Skeletal muscle satellite cell (primary cell): ENCODE measurements at regions not wholly inside any gene's neighbourhood (a gene's known extent, or its start where the extent isn't known, plus 50 kb on each side); places are given as distances from the start of the nearest gene placed in this dataset.

Source experiments
- H3K27me3 ChIP-seq: 2 replicates; pipeline ENCODE4 v1.7.0; 2013; ENCODE audit warnings: low read length; ENCODE audit not compliant: control insufficient read depth, insufficient read depth
- H3K36me3 ChIP-seq: 2 replicates; pipeline ENCODE4 v1.7.0; 2013; ENCODE audit warnings: mild to moderate bottlenecking, control low read depth, low read length; ENCODE audit not compliant: insufficient read depth
- H3K4me1 ChIP-seq: 2 replicates; pipeline ENCODE4 v1.7.0; 2013; ENCODE audit warnings: low read length; ENCODE audit not compliant: control insufficient read depth, insufficient read depth
- H3K4me2 ChIP-seq: 2 replicates; pipeline ENCODE4 v1.7.0; 2013; ENCODE audit warnings: mild to moderate bottlenecking, low read length
- H3K4me3 ChIP-seq: 2 replicates; pipeline ENCODE4 v1.7.0; 2013; ENCODE audit warnings: low read length
- H3K9ac ChIP-seq: 2 replicates; pipeline ENCODE4 v1.7.0; 2013; ENCODE audit warnings: mild to moderate bottlenecking, low read depth, low read length, moderate library complexity
- H3K9me3 ChIP-seq: replicated peaks from 2 replicates; pipeline ENCODE4 v1.7.0; 2013; ENCODE audit warnings: mild to moderate bottlenecking, control low read depth, low read length

GRCh38 chr17:17398188-17398942 is 78.4 kb upstream of the MED9 start:
- no peaks in the 10 kb centered on the region for H3K9me3 ChIP-seq
- H3K9ac ChIP-seq = peak overlapping the region; percentile 18
- H3K4me1 ChIP-seq = peaks cover 39% of the 10 kb centered on the region
- H3K36me3 ChIP-seq = no peaks in the 10 kb centered on the region
- H3K4me2 ChIP-seq = peak overlapping the region; percentile 30
- peaks cover 5% of the 10 kb centered on the region for H3K27me3 ChIP-seq
- H3K4me3 ChIP-seq = no peak overlapping the region

GRCh38 chr17:17398943-17399926 is 77.6 kb upstream of the MED9 start:
- Histone ChIP-seq H3K27me3 (no peaks in the 10 kb centered on the region), H3K4me2 (peak overlapping the region; percentile 30), H3K4me3 (no peak overlapping the region), H3K9ac (peak overlapping the region; percentile 18), H3K9me3 (no peaks in the 10 kb centered on the region), H3K36me3 (no peaks in the 10 kb centered on the region), H3K4me1 (peaks cover 46% of the 10 kb centered on the region)

- Histone ChIP-seq H3K36me3 (no peaks in the 10 kb centered on the region), H3K27me3 (no peaks in the 10 kb centered on the region), H3K4me3 (no peak overlapping the region), H3K4me2 (no peak overlapping the region), H3K9ac (no peak overlapping the region), H3K4me1 (peaks cover 46% of the 10 kb centered on the region), H3K9me3 (no peaks in the 10 kb centered on the region)
These were observed 76.7 kb upstream of the MED9 start for GRCh38 chr17:17400070-17400469.

- Histone ChIP-seq H3K36me3 (no peaks in the 10 kb centered on the region), H3K4me2 (no peak overlapping the region), H3K9ac (no peak overlapping the region), H3K27me3 (no peaks in the 10 kb centered on the region), H3K4me3 (no peak overlapping the region), H3K9me3 (no peaks in the 10 kb centered on the region), H3K4me1 (peaks cover 46% of the 10 kb centered on the region)
These were observed 76.1 kb upstream of the MED9 start for GRCh38 chr17:17400566-17401184.

- Histone ChIP-seq H3K9me3 (no peaks in the 10 kb centered on the region), H3K4me2 (no peak overlapping the region), H3K9ac (no peak overlapping the region), H3K27me3 (no peaks in the 10 kb centered on the region), H3K4me3 (no peak overlapping the region), H3K4me1 (peaks cover 46% of the 10 kb centered on the region), H3K36me3 (no peaks in the 10 kb centered on the region)
These were observed 75.5 kb upstream of the MED9 start for GRCh38 chr17:17401271-17401781.

GRCh38 chr17:17402558-17402957 is 74.2 kb upstream of the MED9 start:
- no peaks in the 10 kb centered on the region for H3K9me3 ChIP-seq
- no peaks in the 10 kb centered on the region for H3K36me3 ChIP-seq
- H3K4me1 ChIP-seq = peaks cover 46% of the 10 kb centered on the region
- no peak overlapping the region for H3K4me2 ChIP-seq
- no peaks in the 10 kb centered on the region for H3K27me3 ChIP-seq
- H3K9ac ChIP-seq = no peak overlapping the region
- no peak overlapping the region for H3K4me3 ChIP-seq

- H3K4me2 ChIP-seq = no peak overlapping the region
- H3K9ac ChIP-seq = no peak overlapping the region
- H3K4me1 ChIP-seq = peaks cover 48% of the 10 kb centered on the region
- no peaks in the 10 kb centered on the region for H3K36me3 ChIP-seq
- H3K9me3 ChIP-seq = no peaks in the 10 kb centered on the region
- H3K4me3 ChIP-seq = no peak overlapping the region
- no peaks in the 10 kb centered on the region for H3K27me3 ChIP-seq
These were observed 73.7 kb upstream of the MED9 start for GRCh38 chr17:17403065-17403464.

GRCh38 chr17:17403899-17404576 is 72.8 kb upstream of the MED9 start:
- Histone ChIP-seq H3K4me2 (no peak overlapping the region), H3K9ac (no peak overlapping the region), H3K27me3 (no peaks in the 10 kb centered on the region), H3K36me3 (no peaks in the 10 kb centered on the region), H3K9me3 (no peaks in the 10 kb centered on the region), H3K4me1 (peaks cover 48% of the 10 kb centered on the region), H3K4me3 (no peak overlapping the region)

GRCh38 chr17:17405673-17406072 is 71.1 kb upstream of the MED9 start:
- H3K4me1 ChIP-seq = peaks cover 48% of the 10 kb centered on the region
- no peaks in the 10 kb centered on the region for H3K36me3 ChIP-seq
- H3K27me3 ChIP-seq = peaks cover 9% of the 10 kb centered on the region
- no peak overlapping the region for H3K9ac ChIP-seq
- H3K4me2 ChIP-seq = no peak overlapping the region
- no peaks in the 10 kb centered on the region for H3K9me3 ChIP-seq
- no peak overlapping the region for H3K4me3 ChIP-seq

- H3K9ac ChIP-seq = no peak overlapping the region
- H3K4me2 ChIP-seq = no peak overlapping the region
- H3K9me3 ChIP-seq = no peaks in the 10 kb centered on the region
- H3K4me1 ChIP-seq = peaks cover 44% of the 10 kb centered on the region
- no peak overlapping the region for H3K4me3 ChIP-seq
- H3K36me3 ChIP-seq = no peaks in the 10 kb centered on the region
- H3K27me3 ChIP-seq = peaks cover 9% of the 10 kb centered on the region
These were observed 70.6 kb upstream of the MED9 start for GRCh38 chr17:17406225-17406624.
